Panc1 (cell line): ENCODE measurements at regions not wholly inside any gene's neighbourhood (a gene's known extent, or its start where the extent isn't known, plus 50 kb on each side); places are given as distances from the start of the nearest gene placed in this dataset.

ENCODE experiments used
- ATAC-seq: fragments of 200-7000 bp; cut with Tn5 transposase; 2 replicates; pipeline ENCODE4 v1.9.1; 2020; ENCODE audit warnings: mild to moderate bottlenecking, moderate library complexity
- BruUV-seq: library from RNA; stranded (reverse); fragments of 400-500 nt; replicated peaks from 2 replicates; lab custom pipeline; 2021; lab: Mats Ljungman, UMichigan
- CTCF ChIA-PET: fragments of 300-600 bp; sonication (Branson Sonifier 250); formaldehyde crosslinking; loops from one replicate; lab custom pipeline; 2022; ENCODE audit warnings: antibody characterized with exemption; lab: Charles Lee
- POLR2A ChIA-PET: fragments of 300-600 bp; sonication (Branson Sonifier 250); formaldehyde crosslinking; loops from one replicate; lab custom pipeline; 2022; ENCODE audit warnings: antibody characterized with exemption; lab: Charles Lee
- DNase-seq: peaks from one replicate; pipeline ENCODE4 v3.0.0-alpha.2; 2010; ENCODE audit warnings: low read depth, low spot score
- H3K27ac ChIP-seq: 2 replicates; pipeline ENCODE4 v1.5.1; 2011; ENCODE audit warnings: mild to moderate bottlenecking, low read length, inconsistent platforms
- H3K27me3 ChIP-seq: fragments of 200-500 bp; sonication (Bioruptor generic); 2 replicates; pipeline ENCODE4 v1.6.0; 2014; ENCODE audit warnings: low read length, inconsistent platforms; ENCODE audit not compliant: control insufficient read depth, insufficient read depth
- H3K36me3 ChIP-seq: fragments of 200-500 bp; sonication (Bioruptor generic); 2 replicates; pipeline ENCODE4 v1.5.1; 2014; ENCODE audit warnings: inconsistent platforms, mild to moderate bottlenecking, low read length, moderate library complexity; ENCODE audit not compliant: control insufficient read depth, insufficient read depth
- H3K4me1 ChIP-seq: 2 replicates; pipeline ENCODE4 v1.5.1; 2011; ENCODE audit warnings: inconsistent platforms, mild to moderate bottlenecking, low read length, moderate library complexity; ENCODE audit not compliant: control insufficient read depth, insufficient read depth
- H3K4me3 ChIP-seq, 2 experiments: 2 replicates each; pipeline ENCODE4 v1.5.1; 2011 to 2012; ENCODE audit warnings: low read depth in 2 of 2, low read length in 2 of 2, mild to moderate bottlenecking in 2 of 2, inconsistent platforms in 1 of 2, moderate library complexity in 1 of 2
- H3K9me3 ChIP-seq: fragments of 200-500 bp; sonication (Bioruptor generic); 2 replicates; pipeline ENCODE4 v1.5.1; 2014; ENCODE audit warnings: low read depth, mild to moderate bottlenecking, inconsistent platforms, low read length, moderate library complexity; ENCODE audit not compliant: control insufficient read depth, insufficient read depth
- POLR2AphosphoS5 ChIP-seq: IDR thresholded peaks from 2 replicates; pipeline ENCODE4 v1.6.1; 2012; ENCODE audit warnings: mild to moderate bottlenecking, low read depth, low read length, moderate library complexity
- SIN3A ChIP-seq: IDR thresholded peaks from 2 replicates; pipeline ENCODE4 v1.6.1; 2012; ENCODE audit warnings: low read depth, mild to moderate bottlenecking, low read length, moderate library complexity, borderline replicate concordance; ENCODE audit not compliant: insufficient read depth
- TCF7L2 ChIP-seq: IDR thresholded peaks from 2 replicates; pipeline ENCODE4 v1.6.1; 2011; ENCODE audit warnings: mild to moderate bottlenecking, low read depth, low read length, inconsistent platforms
- in situ Hi-C: cut with HindIII; loops from 2 replicates; pipeline ENCODE4 v1.10.0; 2016; ENCODE audit warnings: low sequenced_read_pairs, low pct_unique_long_range_greater_than_20kb
- intact Hi-C: fragments of 100-400 bp; cut with micrococcal nuclease; formaldehyde crosslinking; loops from one replicate; pipeline ENCODE4 v1.10.0; 2022; ENCODE audit not compliant: unreplicated experiment
- TF ChIP-seq, protein P1 (sequence below), 2 experiments: IDR thresholded peaks; 2 replicates each; pipeline ENCODE4 v1.6.1; 2011 to 2012; ENCODE audit warnings: low read depth in 2 of 2, control low read depth in 1 of 2, low read length in 1 of 2, mild to moderate bottlenecking in 1 of 2, moderate library complexity in 1 of 2; ENCODE audit not compliant: insufficient read depth in 1 of 2
- TF ChIP-seq, protein P2 (sequence below): fragments of 450-650 bp; IDR thresholded peaks from 2 replicates; pipeline ENCODE4 v1.5.1; 2017; ENCODE audit warnings: mild to moderate bottlenecking

DNA sequence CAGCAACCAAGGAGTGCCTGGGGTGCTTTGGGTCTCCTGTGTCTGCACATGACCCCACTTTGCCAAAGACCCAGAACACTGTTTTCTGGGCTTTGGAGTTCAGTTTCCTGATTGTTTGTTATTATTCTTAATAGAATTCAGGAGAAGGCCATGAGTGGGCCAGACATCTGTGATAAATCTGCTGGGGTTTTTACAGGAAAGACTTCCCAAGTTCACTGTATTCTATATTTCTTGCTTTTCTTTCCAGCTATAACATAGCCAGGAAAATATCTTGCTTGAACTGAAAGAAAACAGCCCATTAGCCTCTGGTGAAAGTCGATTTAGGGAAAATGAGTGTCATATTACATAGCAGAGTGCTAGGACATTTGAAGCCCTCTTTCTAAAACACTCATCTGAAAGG, 345.1 kb upstream of the USP24 start:
- no TSS peak for BruUV-seq
- no peak overlapping the region for H3K27ac ChIP-seq
- CTCF ChIA-PET: interaction anchor here (0.8 kb wide), 1 partner anchor 153 kb away, joined by 3 read pairs; no protein-coding TSS in a partner anchor

DNA sequence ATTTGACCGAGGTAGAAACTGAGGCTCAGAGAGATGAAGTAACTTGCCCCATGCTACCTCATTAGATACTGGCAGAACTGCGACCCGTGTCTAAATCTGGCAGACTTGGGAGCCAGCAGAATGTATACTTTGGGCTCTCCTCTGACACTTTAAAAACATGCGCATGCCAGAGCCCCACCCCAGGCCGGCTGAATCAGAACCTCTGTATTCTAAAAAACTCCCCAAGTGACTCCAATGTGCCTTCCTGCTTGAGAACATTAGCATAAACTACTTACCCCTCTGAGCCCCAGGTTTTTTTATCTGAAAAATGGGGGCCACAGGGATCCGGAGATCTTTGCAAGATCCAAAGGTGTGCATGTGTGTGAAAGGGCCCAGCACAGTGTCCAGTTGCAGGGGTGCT, 344.7 kb upstream of the USP24 start:
- no peak overlapping the region for H3K27ac ChIP-seq

More for the DNA sequence above, 345.1 kb upstream of the USP24 start:
- Histone ChIP-seq H3K4me1 (no peaks in the 10 kb centered on the region), H3K36me3 (no peaks in the 10 kb centered on the region), H3K4me3 (no peak overlapping the region), H3K27me3 (no peaks in the 10 kb centered on the region), H3K9me3 (no peaks in the 10 kb centered on the region)
- in situ Hi-C loops: no loop called here
- no peak for TF ChIP-seq SIN3A
- TF ChIP-seq, protein P1, sequence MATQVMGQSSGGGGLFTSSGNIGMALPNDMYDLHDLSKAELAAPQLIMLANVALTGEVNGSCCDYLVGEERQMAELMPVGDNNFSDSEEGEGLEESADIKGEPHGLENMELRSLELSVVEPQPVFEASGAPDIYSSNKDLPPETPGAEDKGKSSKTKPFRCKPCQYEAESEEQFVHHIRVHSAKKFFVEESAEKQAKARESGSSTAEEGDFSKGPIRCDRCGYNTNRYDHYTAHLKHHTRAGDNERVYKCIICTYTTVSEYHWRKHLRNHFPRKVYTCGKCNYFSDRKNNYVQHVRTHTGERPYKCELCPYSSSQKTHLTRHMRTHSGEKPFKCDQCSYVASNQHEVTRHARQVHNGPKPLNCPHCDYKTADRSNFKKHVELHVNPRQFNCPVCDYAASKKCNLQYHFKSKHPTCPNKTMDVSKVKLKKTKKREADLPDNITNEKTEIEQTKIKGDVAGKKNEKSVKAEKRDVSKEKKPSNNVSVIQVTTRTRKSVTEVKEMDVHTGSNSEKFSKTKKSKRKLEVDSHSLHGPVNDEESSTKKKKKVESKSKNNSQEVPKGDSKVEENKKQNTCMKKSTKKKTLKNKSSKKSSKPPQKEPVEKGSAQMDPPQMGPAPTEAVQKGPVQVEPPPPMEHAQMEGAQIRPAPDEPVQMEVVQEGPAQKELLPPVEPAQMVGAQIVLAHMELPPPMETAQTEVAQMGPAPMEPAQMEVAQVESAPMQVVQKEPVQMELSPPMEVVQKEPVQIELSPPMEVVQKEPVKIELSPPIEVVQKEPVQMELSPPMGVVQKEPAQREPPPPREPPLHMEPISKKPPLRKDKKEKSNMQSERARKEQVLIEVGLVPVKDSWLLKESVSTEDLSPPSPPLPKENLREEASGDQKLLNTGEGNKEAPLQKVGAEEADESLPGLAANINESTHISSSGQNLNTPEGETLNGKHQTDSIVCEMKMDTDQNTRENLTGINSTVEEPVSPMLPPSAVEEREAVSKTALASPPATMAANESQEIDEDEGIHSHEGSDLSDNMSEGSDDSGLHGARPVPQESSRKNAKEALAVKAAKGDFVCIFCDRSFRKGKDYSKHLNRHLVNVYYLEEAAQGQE (IDR thresholded peaks at IDR 0.05; ENCODE audit: insufficient read depth in 1 of 2, low read depth in 2 of 2, low read length in 1 of 2): no peak
- TF ChIP-seq, protein P2, sequence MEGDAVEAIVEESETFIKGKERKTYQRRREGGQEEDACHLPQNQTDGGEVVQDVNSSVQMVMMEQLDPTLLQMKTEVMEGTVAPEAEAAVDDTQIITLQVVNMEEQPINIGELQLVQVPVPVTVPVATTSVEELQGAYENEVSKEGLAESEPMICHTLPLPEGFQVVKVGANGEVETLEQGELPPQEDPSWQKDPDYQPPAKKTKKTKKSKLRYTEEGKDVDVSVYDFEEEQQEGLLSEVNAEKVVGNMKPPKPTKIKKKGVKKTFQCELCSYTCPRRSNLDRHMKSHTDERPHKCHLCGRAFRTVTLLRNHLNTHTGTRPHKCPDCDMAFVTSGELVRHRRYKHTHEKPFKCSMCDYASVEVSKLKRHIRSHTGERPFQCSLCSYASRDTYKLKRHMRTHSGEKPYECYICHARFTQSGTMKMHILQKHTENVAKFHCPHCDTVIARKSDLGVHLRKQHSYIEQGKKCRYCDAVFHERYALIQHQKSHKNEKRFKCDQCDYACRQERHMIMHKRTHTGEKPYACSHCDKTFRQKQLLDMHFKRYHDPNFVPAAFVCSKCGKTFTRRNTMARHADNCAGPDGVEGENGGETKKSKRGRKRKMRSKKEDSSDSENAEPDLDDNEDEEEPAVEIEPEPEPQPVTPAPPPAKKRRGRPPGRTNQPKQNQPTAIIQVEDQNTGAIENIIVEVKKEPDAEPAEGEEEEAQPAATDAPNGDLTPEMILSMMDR: no peak
- no peak for TF ChIP-seq POLR2AphosphoS5
- no peak for TF ChIP-seq TCF7L2
- intact Hi-C loops: no loop called here
- ATAC-seq (no peak), DNase-seq (no peak)
- POLR2A ChIA-PET: no interaction called here

More for the DNA sequence above, 344.7 kb upstream of the USP24 start:
- ChIA-PET POLR2A (no interaction called here), CTCF (interaction anchor here (0.8 kb wide), 1 partner anchor 153 kb away, joined by 3 read pairs; no protein-coding TSS in a partner anchor)
- H3K9me3 ChIP-seq: no peaks in the 10 kb centered on the region
- TF ChIP-seq, protein P2: no peak
- TF ChIP-seq POLR2AphosphoS5 (no peak), SIN3A (no peak), TCF7L2 (no peak)
- TF ChIP-seq, protein P1 (IDR thresholded peaks at IDR 0.05; ENCODE audit: insufficient read depth in 1 of 2, low read depth in 2 of 2, low read length in 1 of 2): no peak
- no peak for DNase-seq
- H3K4me3 ChIP-seq: no peak overlapping the region
- intact Hi-C loops (no loop called here), in situ Hi-C loops (no loop called here)
- H3K27me3 ChIP-seq: no peaks in the 10 kb centered on the region
- H3K36me3 ChIP-seq: no peaks in the 10 kb centered on the region
- no peak for ATAC-seq
- no peaks in the 10 kb centered on the region for H3K4me1 ChIP-seq
- BruUV-seq: no TSS peak
